Retinal pigment epithelial cell (primary cell): ENCODE measurements at regions not wholly inside any gene's neighbourhood (a gene's known extent, or its start where the extent isn't known, plus 50 kb on each side); places are given as distances from the start of the nearest gene placed in this dataset.
"Not testable (repeated sequence)": the region's sequence is repeated elsewhere in the genome, so short reads cannot be mapped to it uniquely, and the experiment has no call there.

ENCODE experiments used
- DNase-seq: peaks from one replicate; pipeline ENCODE4 v3.0.0-alpha.2; 2010; ENCODE audit warnings: low read depth
- H3K4me3 ChIP-seq: 2 replicates; pipeline ENCODE4 v1.5.1; 2011; ENCODE audit warnings: mild to moderate bottlenecking, low read length, control low read depth, moderate library complexity
- CTCF ChIP-seq: conservative IDR thresholded peaks from 2 replicates; pipeline ENCODE4 v1.5.1; 2011; ENCODE audit warnings: low read depth, low read length, control low read depth, inconsistent platforms

GRCh38 chr19:28103921-28104320 is 1109.0 kb downstream of the UQCRFS1 start:
- DNase-seq: no peak
- no peak overlapping the region for H3K4me3 ChIP-seq
- no peak for TF ChIP-seq CTCF

DNA sequence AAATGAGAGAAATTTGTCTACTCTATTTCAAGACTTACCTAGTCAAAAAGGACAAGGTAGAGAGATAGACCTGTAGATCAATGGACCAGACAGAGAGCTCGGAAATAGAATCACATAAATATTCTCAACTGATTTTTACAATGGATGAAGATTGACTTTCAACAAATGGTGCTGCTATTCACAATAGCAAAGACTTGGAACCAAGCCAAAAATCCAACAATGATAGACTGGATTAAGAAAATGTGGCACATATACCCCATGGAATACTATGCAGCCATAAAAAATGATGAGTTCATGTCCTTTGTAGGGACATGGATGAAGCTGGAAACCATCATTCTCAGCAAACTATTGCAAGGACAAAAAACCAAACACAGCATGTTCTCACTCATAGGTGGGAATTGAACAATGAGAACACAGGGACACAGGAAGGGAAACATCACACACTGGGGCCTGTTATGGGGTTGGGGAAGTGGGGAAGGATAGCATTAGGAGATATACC is 1128.2 kb downstream of the UQCRFS1 start:
- DNase-seq: not testable (repeated sequence)

GRCh38 chr19:28076628-28077027 is 1136.3 kb downstream of the UQCRFS1 start:
- no peak for TF ChIP-seq CTCF
- DNase-seq: no peak
- H3K4me3 ChIP-seq: no peak overlapping the region

More for the DNA sequence above, 1128.2 kb downstream of the UQCRFS1 start:
- not testable (repeated sequence) for H3K4me3 ChIP-seq

- no peak for TF ChIP-seq CTCF
- no peak overlapping the region for H3K4me3 ChIP-seq
- DNase-seq: no peak
These were observed 1137.7 kb downstream of the UQCRFS1 start for GRCh38 chr19:28075229-28075628.

DNA sequence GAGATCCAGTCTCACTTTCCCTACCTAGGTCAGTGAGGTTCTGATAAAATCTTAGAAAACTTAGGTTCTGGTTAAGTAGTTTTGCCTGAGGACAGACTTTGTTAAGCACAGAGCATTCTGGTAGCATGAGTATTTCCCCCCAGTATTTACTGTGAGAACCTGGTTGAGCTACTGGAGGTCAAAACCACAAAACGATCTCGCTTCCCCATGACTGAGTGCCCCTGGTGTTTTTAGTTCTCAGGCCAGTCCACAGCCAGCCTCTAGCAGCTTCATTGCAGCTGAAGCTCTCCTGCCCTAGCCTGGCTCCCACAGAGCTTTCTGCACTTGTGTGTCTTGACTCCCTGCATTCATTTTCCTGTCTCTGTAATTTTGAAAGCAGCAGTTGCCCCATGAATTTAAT is 1138.2 kb downstream of the UQCRFS1 start:
- no peak for DNase-seq
- no peak overlapping the region for H3K4me3 ChIP-seq
- no peak for TF ChIP-seq CTCF

DNA sequence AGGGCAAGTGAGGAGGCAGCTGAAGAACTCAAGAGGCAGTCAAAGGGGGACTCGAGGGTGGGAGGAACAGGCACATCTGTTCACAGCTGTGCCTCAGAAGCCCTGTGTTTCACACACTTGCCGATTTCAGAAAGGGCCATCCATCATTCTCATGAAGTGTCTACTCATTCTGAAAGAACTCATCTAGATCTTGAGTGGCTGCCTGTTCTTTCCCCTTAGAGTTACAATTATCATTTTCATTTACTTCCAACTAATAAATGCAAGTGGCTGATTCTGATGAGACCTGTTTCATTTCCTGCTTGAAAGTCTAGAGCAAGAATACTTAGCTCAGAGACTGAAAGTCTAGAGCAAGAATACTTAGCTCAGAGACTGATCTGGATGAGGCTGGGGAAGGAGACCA is 1145.1 kb downstream of the UQCRFS1 start:
- no peak for DNase-seq
- no peak overlapping the region for H3K4me3 ChIP-seq
- TF ChIP-seq CTCF: no peak

- DNase-seq: no peak
- H3K4me3 ChIP-seq: no peak overlapping the region
- TF ChIP-seq CTCF: no peak
These were observed 1146.0 kb downstream of the UQCRFS1 start for GRCh38 chr19:28066988-28067387.

GRCh38 chr19:28066161-28066560 is 1146.8 kb downstream of the UQCRFS1 start:
- H3K4me3 ChIP-seq: no peak overlapping the region
- DNase-seq: no peak
- TF ChIP-seq CTCF: no peak
